Kidney epithelial cell (primary cell): ENCODE measurements at regions not wholly inside any gene's neighbourhood (a gene's known extent, or its start where the extent isn't known, plus 50 kb on each side); places are given as distances from the start of the nearest gene placed in this dataset.

Source experiments
- DNase-seq: peaks from one replicate; pipeline ENCODE4 v3.0.0-alpha.2; 2010; ENCODE audit warnings: low read depth
- H3K27me3 ChIP-seq: 2 replicates; pipeline ENCODE4 v1.6.0; 2011; ENCODE audit warnings: low read length; ENCODE audit not compliant: control insufficient read depth, insufficient read depth
- H3K36me3 ChIP-seq: 2 replicates; pipeline ENCODE4 v1.5.1; 2011; ENCODE audit warnings: low read length; ENCODE audit not compliant: control insufficient read depth, insufficient read depth
- H3K4me3 ChIP-seq: 2 replicates; pipeline ENCODE4 v1.5.1; 2011; ENCODE audit warnings: low read depth, mild to moderate bottlenecking, control low read depth, low read length
- TF ChIP-seq, protein P1 (sequence below): IDR thresholded peaks from 2 replicates; pipeline ENCODE4 v1.5.1; 2011; ENCODE audit warnings: mild to moderate bottlenecking, moderate library complexity, low read length, control low read depth, inconsistent platforms; ENCODE audit not compliant: insufficient read depth, poor library complexity, severe bottlenecking

DNA sequence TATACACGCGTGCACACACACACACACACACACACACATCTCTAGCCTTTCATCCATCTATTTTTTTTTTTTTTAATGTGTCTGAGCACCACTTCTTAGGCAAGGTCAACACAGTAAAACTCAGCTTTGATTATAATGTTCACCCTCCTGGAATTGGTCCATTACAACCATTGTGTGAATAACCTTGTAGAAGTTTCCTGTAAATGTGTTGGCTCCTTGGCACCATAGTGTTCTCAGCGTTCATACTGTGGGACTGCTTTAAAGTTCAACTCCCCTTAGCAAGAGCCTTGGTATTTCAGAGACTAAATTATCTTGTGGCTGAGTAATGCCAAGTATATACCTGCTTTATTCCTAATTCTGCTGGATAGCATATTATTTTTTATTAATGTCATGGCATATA lies 106.3 kb upstream of the PRPS1L1 start:
- Histone ChIP-seq H3K36me3 (no peaks in the 10 kb centered on the region), H3K27me3 (no peaks in the 10 kb centered on the region), H3K4me3 (no peak overlapping the region)
- TF ChIP-seq, protein P1, sequence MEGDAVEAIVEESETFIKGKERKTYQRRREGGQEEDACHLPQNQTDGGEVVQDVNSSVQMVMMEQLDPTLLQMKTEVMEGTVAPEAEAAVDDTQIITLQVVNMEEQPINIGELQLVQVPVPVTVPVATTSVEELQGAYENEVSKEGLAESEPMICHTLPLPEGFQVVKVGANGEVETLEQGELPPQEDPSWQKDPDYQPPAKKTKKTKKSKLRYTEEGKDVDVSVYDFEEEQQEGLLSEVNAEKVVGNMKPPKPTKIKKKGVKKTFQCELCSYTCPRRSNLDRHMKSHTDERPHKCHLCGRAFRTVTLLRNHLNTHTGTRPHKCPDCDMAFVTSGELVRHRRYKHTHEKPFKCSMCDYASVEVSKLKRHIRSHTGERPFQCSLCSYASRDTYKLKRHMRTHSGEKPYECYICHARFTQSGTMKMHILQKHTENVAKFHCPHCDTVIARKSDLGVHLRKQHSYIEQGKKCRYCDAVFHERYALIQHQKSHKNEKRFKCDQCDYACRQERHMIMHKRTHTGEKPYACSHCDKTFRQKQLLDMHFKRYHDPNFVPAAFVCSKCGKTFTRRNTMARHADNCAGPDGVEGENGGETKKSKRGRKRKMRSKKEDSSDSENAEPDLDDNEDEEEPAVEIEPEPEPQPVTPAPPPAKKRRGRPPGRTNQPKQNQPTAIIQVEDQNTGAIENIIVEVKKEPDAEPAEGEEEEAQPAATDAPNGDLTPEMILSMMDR: no peak
- no peak for DNase-seq

DNA sequence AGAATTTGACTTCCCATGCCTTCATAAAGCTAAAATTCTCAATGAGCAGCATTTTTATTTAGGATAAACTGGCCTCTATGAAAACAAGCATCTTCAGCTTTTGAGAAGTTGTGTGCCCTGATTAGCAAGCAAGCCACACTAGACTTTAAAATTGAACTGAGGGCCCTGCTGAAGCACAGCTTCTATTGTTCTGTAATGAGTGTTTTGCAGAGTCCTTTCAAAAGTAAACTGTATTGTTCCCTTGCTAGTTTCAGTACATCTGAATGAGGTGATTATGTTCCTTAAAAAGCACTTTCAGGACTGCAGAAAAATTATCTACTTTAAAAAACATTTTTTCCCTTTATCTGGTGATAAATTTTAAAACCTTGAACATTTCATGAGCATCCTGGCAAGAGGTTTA lies 113.3 kb upstream of the PRPS1L1 start:
- Histone ChIP-seq H3K4me3 (no peak overlapping the region), H3K27me3 (no peaks in the 10 kb centered on the region), H3K36me3 (no peaks in the 10 kb centered on the region)
- no peak for DNase-seq
- TF ChIP-seq, protein P1: no peak

DNA sequence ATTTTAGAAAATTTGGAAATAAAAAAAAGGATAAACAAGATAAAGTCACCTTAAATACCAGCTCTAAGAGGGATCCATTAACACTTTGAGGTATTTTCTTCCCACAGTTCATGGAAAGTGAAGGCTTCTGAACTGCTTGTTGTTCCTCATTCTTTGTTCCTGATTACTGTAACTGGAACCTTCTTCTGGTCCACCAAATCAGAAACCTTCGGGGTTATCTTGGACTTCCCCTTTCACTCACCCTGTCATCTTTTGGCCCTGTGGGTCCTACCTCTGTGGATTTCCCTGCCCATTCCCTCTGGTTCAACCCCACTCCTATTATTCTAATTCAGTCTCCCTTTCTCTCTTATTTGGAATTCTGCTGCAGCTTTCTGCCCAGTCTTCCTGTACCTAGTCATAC lies 116.5 kb upstream of the PRPS1L1 start:
- H3K27me3 ChIP-seq: no peaks in the 10 kb centered on the region
- TF ChIP-seq, protein P1: no peak
- no peak for DNase-seq
- H3K4me3 ChIP-seq: no peak overlapping the region
- no peaks in the 10 kb centered on the region for H3K36me3 ChIP-seq

DNA sequence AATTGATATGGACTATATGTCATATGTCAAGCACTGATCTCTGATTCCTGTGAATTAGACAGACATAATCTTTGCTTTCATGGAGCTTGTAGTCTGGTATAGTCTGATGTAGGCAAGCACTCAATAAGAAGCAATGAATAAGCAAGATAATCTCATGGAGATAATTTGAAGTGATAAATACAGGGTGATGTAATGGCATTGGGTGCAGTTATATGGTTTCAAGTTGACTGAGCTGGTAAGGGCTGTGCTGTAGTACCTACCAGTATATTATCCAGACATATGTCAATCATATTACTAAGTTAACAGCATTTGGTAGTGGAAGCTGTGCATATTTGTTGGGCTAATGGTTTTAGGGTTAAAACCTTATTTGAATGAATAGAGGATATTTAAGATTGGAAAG lies 117.5 kb upstream of the PRPS1L1 start:
- no peaks in the 10 kb centered on the region for H3K27me3 ChIP-seq
- no peak for DNase-seq
- H3K36me3 ChIP-seq: no peaks in the 10 kb centered on the region
- H3K4me3 ChIP-seq: no peak overlapping the region
- TF ChIP-seq, protein P1: no peak

DNA sequence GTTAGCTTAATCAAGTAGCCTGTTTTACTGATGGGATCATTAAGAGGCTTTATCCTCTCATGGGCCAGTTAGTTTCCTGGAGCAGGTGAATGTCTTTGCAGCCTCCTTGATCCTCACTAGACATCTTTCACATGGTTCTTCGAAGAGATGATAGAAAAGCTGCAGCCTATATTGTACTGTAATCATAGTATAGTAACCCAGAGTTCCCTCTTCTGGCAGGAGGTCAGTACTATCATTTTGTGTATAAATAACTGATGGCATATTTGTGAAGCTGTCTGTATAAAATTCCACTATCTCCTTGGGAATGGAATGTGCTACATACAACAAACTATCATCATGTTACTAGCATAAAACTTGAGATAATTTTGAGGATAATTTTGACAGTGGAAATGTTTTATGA lies 123.8 kb upstream of the PRPS1L1 start:
- Histone ChIP-seq H3K4me3 (no peak overlapping the region), H3K36me3 (no peaks in the 10 kb centered on the region), H3K27me3 (no peaks in the 10 kb centered on the region)
- no peak for DNase-seq
- TF ChIP-seq, protein P1: no peak

DNA sequence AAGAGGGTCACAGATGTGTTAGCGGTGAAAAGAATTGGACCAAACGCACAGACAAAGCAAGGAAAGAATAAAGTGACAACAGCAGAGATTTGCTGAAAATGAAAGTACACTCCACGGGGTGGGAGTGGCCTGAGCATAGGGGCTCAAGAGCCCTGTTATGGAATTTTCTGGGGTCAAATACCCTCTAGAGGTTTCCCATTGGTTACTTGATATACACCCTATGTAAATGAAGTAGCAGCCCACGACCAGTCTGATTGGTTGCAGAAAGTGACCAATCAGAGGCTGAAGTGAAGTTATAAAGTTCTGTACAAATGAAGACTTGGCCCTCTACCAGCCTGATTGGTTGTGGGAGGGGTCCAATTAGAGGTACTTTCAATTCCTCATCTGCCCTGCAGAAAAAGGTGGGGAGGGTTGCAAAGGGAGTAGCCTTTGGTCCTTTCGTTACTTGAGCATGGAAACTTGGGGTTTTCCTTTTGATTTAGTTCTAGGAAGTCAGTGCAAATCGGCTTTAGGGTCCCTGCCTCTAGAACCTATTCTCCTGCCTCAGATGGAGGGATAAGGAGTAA lies 125.6 kb upstream of the PRPS1L1 start:
- TF ChIP-seq, protein P1: no peak
- no peak for DNase-seq
- no peak overlapping the region for H3K4me3 ChIP-seq
- no peaks in the 10 kb centered on the region for H3K27me3 ChIP-seq
- no peaks in the 10 kb centered on the region for H3K36me3 ChIP-seq
